H9 (cell line): ENCODE measurements at regions not wholly inside any gene's neighbourhood (a gene's known extent, or its start where the extent isn't known, plus 50 kb on each side); places are given as distances from the start of the nearest gene placed in this dataset.

ENCODE experiments used
- DNase-seq: peaks from one replicate; pipeline ENCODE4 v3.0.0-alpha.2; 2017
- H2AFZ ChIP-seq: one replicate; pipeline ENCODE4 v1.6.1; 2013; ENCODE audit warnings: mild to moderate bottlenecking, low read length, control low read depth, moderate library complexity
- H2AK5ac ChIP-seq: 2 replicates; pipeline ENCODE4 v1.6.1; 2013; ENCODE audit warnings: low read length, control low read depth, mixed read lengths; ENCODE audit not compliant: insufficient read length
- H2BK120ac ChIP-seq: one replicate; pipeline ENCODE4 v1.6.1; 2013; ENCODE audit warnings: low read depth, mild to moderate bottlenecking, low read length, control low read depth, inconsistent platforms; ENCODE audit not compliant: poor library complexity, severe bottlenecking
- H2BK12ac ChIP-seq: 2 replicates; pipeline ENCODE4 v1.6.1; 2013; ENCODE audit warnings: low read length, control low read depth, mixed read lengths, low read depth; ENCODE audit not compliant: insufficient read length
- H2BK15ac ChIP-seq: 2 replicates; pipeline ENCODE4 v1.6.1; 2013; ENCODE audit warnings: low read depth, low read length, control low read depth
- H2BK20ac ChIP-seq: one replicate; pipeline ENCODE4 v1.6.1; 2013; ENCODE audit warnings: low read depth, mild to moderate bottlenecking, low read length, control low read depth, inconsistent platforms; ENCODE audit not compliant: poor library complexity, severe bottlenecking
- H2BK5ac ChIP-seq: 2 replicates; pipeline ENCODE4 v1.6.1; 2013; ENCODE audit warnings: low read length, control low read depth, mixed read lengths; ENCODE audit not compliant: insufficient read length
- H3K14ac ChIP-seq: 2 replicates; pipeline ENCODE4 v1.6.1; 2013; ENCODE audit warnings: low read length, control low read depth; ENCODE audit not compliant: insufficient read depth
- H3K18ac ChIP-seq: 2 replicates; pipeline ENCODE4 v1.6.1; 2013; ENCODE audit warnings: low read depth, mild to moderate bottlenecking, mixed read lengths, low read length, control low read depth; ENCODE audit not compliant: insufficient read length
- H3K23ac ChIP-seq: 2 replicates; pipeline ENCODE4 v1.6.1; 2013; ENCODE audit warnings: low read length, control low read depth, mixed read lengths, low read depth; ENCODE audit not compliant: insufficient read length
- H3K23me2 ChIP-seq: 2 replicates; pipeline ENCODE4 v1.6.1; 2013; ENCODE audit warnings: low read depth, mild to moderate bottlenecking, mixed read lengths, low read length, control low read depth; ENCODE audit not compliant: insufficient read length, poor library complexity, severe bottlenecking
- H3K27ac ChIP-seq: 2 replicates; pipeline ENCODE4 v1.5.1; 2013; ENCODE audit warnings: low read length, control low read depth, mixed read lengths, low read depth; ENCODE audit not compliant: insufficient read length
- H3K27me3 ChIP-seq: 2 replicates; pipeline ENCODE4 v1.6.1; 2013; ENCODE audit warnings: low read length, control low read depth, inconsistent platforms; ENCODE audit not compliant: insufficient read depth
- H3K4ac ChIP-seq: 2 replicates; pipeline ENCODE4 v1.6.1; 2013; ENCODE audit warnings: low read depth, mild to moderate bottlenecking, control low read depth, inconsistent platforms, low read length, moderate library complexity
- H3K4me1 ChIP-seq: 2 replicates; pipeline ENCODE4 v1.6.1; 2013; ENCODE audit warnings: low read length, control low read depth, inconsistent platforms; ENCODE audit not compliant: insufficient read depth
- H3K4me2 ChIP-seq: 2 replicates; pipeline ENCODE4 v1.6.1; 2013; ENCODE audit warnings: low read length, control low read depth, mixed read lengths; ENCODE audit not compliant: insufficient read length, insufficient read depth
- H3K56ac ChIP-seq: 2 replicates; pipeline ENCODE4 v1.6.1; 2013; ENCODE audit warnings: low read depth, mild to moderate bottlenecking, mixed read lengths, low read length, control low read depth; ENCODE audit not compliant: insufficient read length
- H3K79me1 ChIP-seq: 2 replicates; pipeline ENCODE4 v1.6.1; 2013; ENCODE audit warnings: low read depth, mild to moderate bottlenecking, moderate library complexity, low read length, control low read depth, inconsistent platforms; ENCODE audit not compliant: insufficient read depth, poor library complexity, severe bottlenecking
- H3K79me2 ChIP-seq: 2 replicates; pipeline ENCODE4 v1.6.1; 2013; ENCODE audit warnings: low read length, control low read depth, inconsistent platforms; ENCODE audit not compliant: insufficient read depth
- H3K9ac ChIP-seq: 2 replicates; pipeline ENCODE4 v1.6.1; 2013; ENCODE audit warnings: low read length, control low read depth, mixed read lengths; ENCODE audit not compliant: insufficient read length; ENCODE audit errors: extremely low read depth
- H3K9me3 ChIP-seq: one replicate; pipeline ENCODE4 v1.6.1; 2013; ENCODE audit warnings: low read depth, low read length, inconsistent platforms; ENCODE audit not compliant: control insufficient read depth
- H3T11ph ChIP-seq: one replicate; pipeline ENCODE4 v1.6.1; 2013; ENCODE audit warnings: mild to moderate bottlenecking, low read length, control low read depth, inconsistent platforms
- H4K20me1 ChIP-seq: one replicate; pipeline ENCODE4 v1.6.1; 2013; ENCODE audit not compliant: control insufficient read depth, insufficient read length, insufficient read depth
- H4K5ac ChIP-seq: 2 replicates; pipeline ENCODE4 v1.6.1; 2013; ENCODE audit warnings: low read depth, mild to moderate bottlenecking, mixed read lengths, low read length, control low read depth; ENCODE audit not compliant: insufficient read length
- H4K8ac ChIP-seq: replicated peaks from 2 replicates; pipeline ENCODE4 v1.6.1; 2013; ENCODE audit warnings: low read length, control low read depth, mixed read lengths, low read depth; ENCODE audit not compliant: insufficient read length
- H4K91ac ChIP-seq: 2 replicates; pipeline ENCODE4 v1.6.1; 2013; ENCODE audit warnings: low read depth, mild to moderate bottlenecking, moderate library complexity, mixed read lengths, low read length, control low read depth; ENCODE audit not compliant: insufficient read length
- H3K27ac Mint-ChIP-seq, 3 experiments: 2 replicates in 2 of 3; 3 replicates in 1 of 3; pipeline ENCODE4 v1.8.0; 2020 to 2021; ENCODE audit warnings: mixed read lengths in 3 of 3, mild to moderate bottlenecking in 1 of 3, moderate library complexity in 1 of 3
- H3K27me3 Mint-ChIP-seq: 2 replicates; pipeline ENCODE4 v1.8.0; 2021; ENCODE audit warnings: low read depth, mild to moderate bottlenecking, moderate library complexity, mixed read lengths
- H3K36me3 Mint-ChIP-seq, 3 experiments: 2 replicates in 2 of 3; 3 replicates in 1 of 3; pipeline ENCODE4 v1.8.0; 2020 to 2021; ENCODE audit warnings: low read depth in 3 of 3, mixed read lengths in 3 of 3; ENCODE audit not compliant: insufficient read depth in 1 of 3
- H3K4me1 Mint-ChIP-seq, 2 experiments: 2 replicates each; pipeline ENCODE4 v1.8.0; 2020; ENCODE audit warnings: mixed read lengths in 2 of 2
- H3K4me3 Mint-ChIP-seq, 2 experiments: 2 replicates in 1 of 2; 3 replicates in 1 of 2; pipeline ENCODE4 v1.8.0; 2020 to 2021; ENCODE audit warnings: mild to moderate bottlenecking in 2 of 2, mixed read lengths in 2 of 2, moderate library complexity in 1 of 2
- H3K9me3 Mint-ChIP-seq, 2 experiments: 2 replicates in 1 of 2; 3 replicates in 1 of 2; pipeline ENCODE4 v1.8.0; 2020; ENCODE audit warnings: mild to moderate bottlenecking in 2 of 2, mixed read lengths in 2 of 2, moderate library complexity in 1 of 2
- CTCF ChIP-seq: fragments of 200-600 bp; sonication (generic); conservative IDR thresholded peaks from 3 replicates; pipeline ENCODE4 v1.8.0; 2021; ENCODE audit warnings: antibody characterized with exemption, mild to moderate bottlenecking
- WGBS: extraction: QIAGEN DNeasy Blood & Tissue Kit; methylation state at CpG from one replicate; pipeline ENCODE4 v1.1.7; 2013; ENCODE audit warnings: missing lambda C conversion rate, low lambda C conversion rate, mixed read lengths; ENCODE audit not compliant: insufficient read length; ENCODE audit errors: extremely low coverage; 5-methylcytosine and 5-hydroxymethylcytosine counted together

- no peak for DNase-seq
- H4K5ac ChIP-seq: no peak overlapping the region
- H3K23ac ChIP-seq: no peak overlapping the region
- Mint-ChIP-seq H3K27ac (no peak overlapping the region; a peak in 2 of 7 replicates), H3K4me3 (no peak overlapping the region), H3K4me1 (peaks cover 0 to 3% of the 10 kb centered on the region in 2 experiments; a peak in 1 of 4 replicates), H3K36me3 (no peaks in the 10 kb centered on the region), H3K9me3 (peaks cover 0 to 3% of the 10 kb centered on the region in 2 experiments; a peak in 1 of 5 replicates), H3K27me3 (no peaks in the 10 kb centered on the region)
- H4K8ac ChIP-seq: no peak overlapping the region
- H3K79me1 ChIP-seq: no peaks in the 10 kb centered on the region
- H3K4ac ChIP-seq: no peak overlapping the region
- H4K91ac ChIP-seq: no peak overlapping the region
- H2BK20ac ChIP-seq: no peak overlapping the region
- H3K9me3 ChIP-seq: no peaks in the 10 kb centered on the region
- H2AK5ac ChIP-seq: no peak overlapping the region
- no peak overlapping the region for H2BK12ac ChIP-seq
- H3K27me3 ChIP-seq: no peaks in the 10 kb centered on the region
- no peak overlapping the region for H3K27ac ChIP-seq
- H3K14ac ChIP-seq: no peak overlapping the region
- no peak overlapping the region for H2AFZ ChIP-seq
- H2BK5ac ChIP-seq: no peak overlapping the region
- no peak overlapping the region for H2BK15ac ChIP-seq
- H3K23me2 ChIP-seq: no peaks in the 10 kb centered on the region
- H2BK120ac ChIP-seq: no peak overlapping the region
- WGBS: no CpG with 5 or more reads among the region's 1 CpG
- H3K4me1 ChIP-seq: no peaks in the 10 kb centered on the region
- no peaks in the 10 kb centered on the region for H3K79me2 ChIP-seq
- H3K9ac ChIP-seq: no peak overlapping the region
- H4K20me1 ChIP-seq: no peaks in the 10 kb centered on the region
- TF ChIP-seq CTCF: no peak
- H3K56ac ChIP-seq: no peak overlapping the region
- no peak overlapping the region for H3K4me2 ChIP-seq
- no peak overlapping the region for H3K18ac ChIP-seq
- H3T11ph ChIP-seq: no peak overlapping the region
These were observed 467.1 kb downstream of the NAF1 start for GRCh38 chr4:162699629-162700028.
